H9 (cell line): ENCODE measurements at regions not wholly inside any gene's neighbourhood (a gene's known extent, or its start where the extent isn't known, plus 50 kb on each side); places are given as distances from the start of the nearest gene placed in this dataset.

Experiments
- DNase-seq: peaks from one replicate; pipeline ENCODE4 v3.0.0-alpha.2; 2017
- H2AFZ ChIP-seq: one replicate; pipeline ENCODE4 v1.6.1; 2013; ENCODE audit warnings: mild to moderate bottlenecking, low read length, control low read depth, moderate library complexity
- H2AK5ac ChIP-seq: 2 replicates; pipeline ENCODE4 v1.6.1; 2013; ENCODE audit warnings: low read length, control low read depth, mixed read lengths; ENCODE audit not compliant: insufficient read length
- H2BK120ac ChIP-seq: one replicate; pipeline ENCODE4 v1.6.1; 2013; ENCODE audit warnings: low read depth, mild to moderate bottlenecking, low read length, control low read depth, inconsistent platforms; ENCODE audit not compliant: poor library complexity, severe bottlenecking
- H2BK12ac ChIP-seq: 2 replicates; pipeline ENCODE4 v1.6.1; 2013; ENCODE audit warnings: low read length, control low read depth, mixed read lengths, low read depth; ENCODE audit not compliant: insufficient read length
- H2BK15ac ChIP-seq: 2 replicates; pipeline ENCODE4 v1.6.1; 2013; ENCODE audit warnings: low read depth, low read length, control low read depth
- H2BK20ac ChIP-seq: one replicate; pipeline ENCODE4 v1.6.1; 2013; ENCODE audit warnings: low read depth, mild to moderate bottlenecking, low read length, control low read depth, inconsistent platforms; ENCODE audit not compliant: poor library complexity, severe bottlenecking
- H2BK5ac ChIP-seq: 2 replicates; pipeline ENCODE4 v1.6.1; 2013; ENCODE audit warnings: low read length, control low read depth, mixed read lengths; ENCODE audit not compliant: insufficient read length
- H3K14ac ChIP-seq: 2 replicates; pipeline ENCODE4 v1.6.1; 2013; ENCODE audit warnings: low read length, control low read depth; ENCODE audit not compliant: insufficient read depth
- H3K18ac ChIP-seq: 2 replicates; pipeline ENCODE4 v1.6.1; 2013; ENCODE audit warnings: low read depth, mild to moderate bottlenecking, mixed read lengths, low read length, control low read depth; ENCODE audit not compliant: insufficient read length
- H3K23ac ChIP-seq: 2 replicates; pipeline ENCODE4 v1.6.1; 2013; ENCODE audit warnings: low read length, control low read depth, mixed read lengths, low read depth; ENCODE audit not compliant: insufficient read length
- H3K23me2 ChIP-seq: 2 replicates; pipeline ENCODE4 v1.6.1; 2013; ENCODE audit warnings: low read depth, mild to moderate bottlenecking, mixed read lengths, low read length, control low read depth; ENCODE audit not compliant: insufficient read length, poor library complexity, severe bottlenecking
- H3K27ac ChIP-seq: 2 replicates; pipeline ENCODE4 v1.5.1; 2013; ENCODE audit warnings: low read length, control low read depth, mixed read lengths, low read depth; ENCODE audit not compliant: insufficient read length
- H3K27me3 ChIP-seq: 2 replicates; pipeline ENCODE4 v1.6.1; 2013; ENCODE audit warnings: low read length, control low read depth, inconsistent platforms; ENCODE audit not compliant: insufficient read depth
- H3K4ac ChIP-seq: 2 replicates; pipeline ENCODE4 v1.6.1; 2013; ENCODE audit warnings: low read depth, mild to moderate bottlenecking, control low read depth, inconsistent platforms, low read length, moderate library complexity
- H3K4me1 ChIP-seq: 2 replicates; pipeline ENCODE4 v1.6.1; 2013; ENCODE audit warnings: low read length, control low read depth, inconsistent platforms; ENCODE audit not compliant: insufficient read depth
- H3K4me2 ChIP-seq: 2 replicates; pipeline ENCODE4 v1.6.1; 2013; ENCODE audit warnings: low read length, control low read depth, mixed read lengths; ENCODE audit not compliant: insufficient read length, insufficient read depth
- H3K56ac ChIP-seq: 2 replicates; pipeline ENCODE4 v1.6.1; 2013; ENCODE audit warnings: low read depth, mild to moderate bottlenecking, mixed read lengths, low read length, control low read depth; ENCODE audit not compliant: insufficient read length
- H3K79me1 ChIP-seq: 2 replicates; pipeline ENCODE4 v1.6.1; 2013; ENCODE audit warnings: low read depth, mild to moderate bottlenecking, moderate library complexity, low read length, control low read depth, inconsistent platforms; ENCODE audit not compliant: insufficient read depth, poor library complexity, severe bottlenecking
- H3K79me2 ChIP-seq: 2 replicates; pipeline ENCODE4 v1.6.1; 2013; ENCODE audit warnings: low read length, control low read depth, inconsistent platforms; ENCODE audit not compliant: insufficient read depth
- H3K9ac ChIP-seq: 2 replicates; pipeline ENCODE4 v1.6.1; 2013; ENCODE audit warnings: low read length, control low read depth, mixed read lengths; ENCODE audit not compliant: insufficient read length; ENCODE audit errors: extremely low read depth
- H3K9me3 ChIP-seq: one replicate; pipeline ENCODE4 v1.6.1; 2013; ENCODE audit warnings: low read depth, low read length, inconsistent platforms; ENCODE audit not compliant: control insufficient read depth
- H3T11ph ChIP-seq: one replicate; pipeline ENCODE4 v1.6.1; 2013; ENCODE audit warnings: mild to moderate bottlenecking, low read length, control low read depth, inconsistent platforms
- H4K20me1 ChIP-seq: one replicate; pipeline ENCODE4 v1.6.1; 2013; ENCODE audit not compliant: control insufficient read depth, insufficient read length, insufficient read depth
- H4K5ac ChIP-seq: 2 replicates; pipeline ENCODE4 v1.6.1; 2013; ENCODE audit warnings: low read depth, mild to moderate bottlenecking, mixed read lengths, low read length, control low read depth; ENCODE audit not compliant: insufficient read length
- H4K8ac ChIP-seq: replicated peaks from 2 replicates; pipeline ENCODE4 v1.6.1; 2013; ENCODE audit warnings: low read length, control low read depth, mixed read lengths, low read depth; ENCODE audit not compliant: insufficient read length
- H4K91ac ChIP-seq: 2 replicates; pipeline ENCODE4 v1.6.1; 2013; ENCODE audit warnings: low read depth, mild to moderate bottlenecking, moderate library complexity, mixed read lengths, low read length, control low read depth; ENCODE audit not compliant: insufficient read length
- H3K27ac Mint-ChIP-seq, 3 experiments: 2 replicates in 2 of 3; 3 replicates in 1 of 3; pipeline ENCODE4 v1.8.0; 2020 to 2021; ENCODE audit warnings: mixed read lengths in 3 of 3, mild to moderate bottlenecking in 1 of 3, moderate library complexity in 1 of 3
- H3K27me3 Mint-ChIP-seq: 2 replicates; pipeline ENCODE4 v1.8.0; 2021; ENCODE audit warnings: low read depth, mild to moderate bottlenecking, moderate library complexity, mixed read lengths
- H3K36me3 Mint-ChIP-seq, 3 experiments: 2 replicates in 2 of 3; 3 replicates in 1 of 3; pipeline ENCODE4 v1.8.0; 2020 to 2021; ENCODE audit warnings: low read depth in 3 of 3, mixed read lengths in 3 of 3; ENCODE audit not compliant: insufficient read depth in 1 of 3
- H3K4me1 Mint-ChIP-seq, 2 experiments: 2 replicates each; pipeline ENCODE4 v1.8.0; 2020; ENCODE audit warnings: mixed read lengths in 2 of 2
- H3K4me3 Mint-ChIP-seq, 2 experiments: 2 replicates in 1 of 2; 3 replicates in 1 of 2; pipeline ENCODE4 v1.8.0; 2020 to 2021; ENCODE audit warnings: mild to moderate bottlenecking in 2 of 2, mixed read lengths in 2 of 2, moderate library complexity in 1 of 2
- H3K9me3 Mint-ChIP-seq, 2 experiments: 2 replicates in 1 of 2; 3 replicates in 1 of 2; pipeline ENCODE4 v1.8.0; 2020; ENCODE audit warnings: mild to moderate bottlenecking in 2 of 2, mixed read lengths in 2 of 2, moderate library complexity in 1 of 2
- WGBS: extraction: QIAGEN DNeasy Blood & Tissue Kit; methylation state at CpG from one replicate; pipeline ENCODE4 v1.1.7; 2013; ENCODE audit warnings: missing lambda C conversion rate, low lambda C conversion rate, mixed read lengths; ENCODE audit not compliant: insufficient read length; ENCODE audit errors: extremely low coverage; 5-methylcytosine and 5-hydroxymethylcytosine counted together
- TF ChIP-seq, protein P1 (sequence below): fragments of 200-600 bp; sonication (generic); conservative IDR thresholded peaks from 3 replicates; pipeline ENCODE4 v1.8.0; 2021; ENCODE audit warnings: antibody characterized with exemption, mild to moderate bottlenecking

- Histone ChIP-seq H2AFZ (no peak overlapping the region), H4K91ac (no peak overlapping the region), H2BK15ac (no peak overlapping the region), H3K27me3 (no peaks in the 10 kb centered on the region), H3K56ac (no peak overlapping the region), H2BK120ac (no peak overlapping the region), H3K23me2 (no peaks in the 10 kb centered on the region), H3K79me2 (no peaks in the 10 kb centered on the region; the same call in 1 of the 2 replicates), H4K8ac (no peak overlapping the region), H2BK12ac (no peak overlapping the region), H3K14ac (no peak overlapping the region), H4K5ac (no peak overlapping the region), H2AK5ac (no peak overlapping the region), H3K4me1 (no peaks in the 10 kb centered on the region), H3T11ph (no peak overlapping the region), H4K20me1 (peaks cover 3% of the 10 kb centered on the region), H2BK20ac (no peak overlapping the region), H3K4ac (no peak overlapping the region), H3K9me3 (no peaks in the 10 kb centered on the region), H3K27ac (no peak overlapping the region), H3K79me1 (no peaks in the 10 kb centered on the region), H3K23ac (no peak overlapping the region), H3K9ac (no peak overlapping the region), H2BK5ac (no peak overlapping the region), H3K18ac (no peak overlapping the region), H3K4me2 (no peak overlapping the region)
- TF ChIP-seq, protein P1, sequence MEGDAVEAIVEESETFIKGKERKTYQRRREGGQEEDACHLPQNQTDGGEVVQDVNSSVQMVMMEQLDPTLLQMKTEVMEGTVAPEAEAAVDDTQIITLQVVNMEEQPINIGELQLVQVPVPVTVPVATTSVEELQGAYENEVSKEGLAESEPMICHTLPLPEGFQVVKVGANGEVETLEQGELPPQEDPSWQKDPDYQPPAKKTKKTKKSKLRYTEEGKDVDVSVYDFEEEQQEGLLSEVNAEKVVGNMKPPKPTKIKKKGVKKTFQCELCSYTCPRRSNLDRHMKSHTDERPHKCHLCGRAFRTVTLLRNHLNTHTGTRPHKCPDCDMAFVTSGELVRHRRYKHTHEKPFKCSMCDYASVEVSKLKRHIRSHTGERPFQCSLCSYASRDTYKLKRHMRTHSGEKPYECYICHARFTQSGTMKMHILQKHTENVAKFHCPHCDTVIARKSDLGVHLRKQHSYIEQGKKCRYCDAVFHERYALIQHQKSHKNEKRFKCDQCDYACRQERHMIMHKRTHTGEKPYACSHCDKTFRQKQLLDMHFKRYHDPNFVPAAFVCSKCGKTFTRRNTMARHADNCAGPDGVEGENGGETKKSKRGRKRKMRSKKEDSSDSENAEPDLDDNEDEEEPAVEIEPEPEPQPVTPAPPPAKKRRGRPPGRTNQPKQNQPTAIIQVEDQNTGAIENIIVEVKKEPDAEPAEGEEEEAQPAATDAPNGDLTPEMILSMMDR, result no peak
- Mint-ChIP-seq H3K9me3 (peaks cover 6 to 10% of the 10 kb centered on the region in 2 experiments), H3K36me3 (no peaks in the 10 kb centered on the region; a peak in 2 of 7 replicates), H3K27ac (no peak overlapping the region), H3K4me3 (no peak overlapping the region), H3K4me1 (peaks cover 8 to 10% of the 10 kb centered on the region in 2 experiments), H3K27me3 (peaks cover 3% of the 10 kb centered on the region)
- no peak for DNase-seq
- WGBS, result no CpG with 5 or more reads among the region's 15 CpGs
These were observed 227.4 kb downstream of the TTLL2 start for GRCh38 chr6:167552258-167552630.
